GM12878 (cell line): ENCODE measurements at regions not wholly inside any gene's neighbourhood (a gene's known extent, or its start where the extent isn't known, plus 50 kb on each side); places are given as distances from the start of the nearest gene placed in this dataset.

Experiments used
- FOS ChIP-seq: IDR thresholded peaks from 3 replicates; pipeline ENCODE4 v1.6.1; 2011; ENCODE audit warnings: borderline replicate concordance; ENCODE audit not compliant: insufficient read length; ENCODE audit errors: extremely low read depth
- MXI1 ChIP-seq: fragments of 150-350 bp; IDR thresholded peaks from 2 replicates; pipeline ENCODE4 v1.6.1; 2011; ENCODE audit warnings: low read depth, mild to moderate bottlenecking, inconsistent platforms, low read length, improper control_type of control experiment
- POU2F2 ChIP-seq: IDR thresholded peaks from 3 replicates; pipeline ENCODE4 v1.6.1; 2011; ENCODE audit warnings: low read depth, mild to moderate bottlenecking, low read length, borderline replicate concordance
- TF ChIP-seq, protein P1 (sequence below), 3 experiments: IDR thresholded peaks in 2 of 3; conservative IDR thresholded peaks in 1 of 3; 2 replicates each; pipeline ENCODE4 v1.5.1; 2011; ENCODE audit warnings: low read depth in 3 of 3, low read length in 3 of 3, mild to moderate bottlenecking in 3 of 3, control low read depth in 2 of 3, moderate library complexity in 2 of 3, inconsistent platforms in 1 of 3, mixed read lengths in 1 of 3; ENCODE audit not compliant: control insufficient read depth in 2 of 3, insufficient read depth in 1 of 3; ENCODE audit errors: extremely low read depth in 1 of 3

DNA sequence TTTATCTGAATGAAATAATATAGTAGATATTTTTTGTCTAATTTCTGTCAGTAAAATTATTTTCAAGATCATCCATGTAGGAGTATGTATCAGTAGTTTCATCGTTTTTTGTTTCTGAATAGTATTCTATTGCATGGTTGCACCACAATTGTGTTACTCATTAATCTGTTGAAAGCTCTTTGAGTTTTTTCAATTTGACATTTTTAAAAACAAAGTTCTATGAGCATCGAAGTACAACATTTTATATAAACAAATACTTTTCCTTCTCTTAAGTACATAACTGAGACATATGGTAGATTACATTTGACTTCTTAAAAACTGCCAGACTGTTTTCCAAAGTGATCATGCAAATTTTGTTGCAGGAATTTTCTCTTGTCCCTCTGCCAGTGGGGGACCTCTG lies 1113.1 kb upstream of the CITED2 start:
- TF ChIP-seq FOS (no peak), MXI1 (no peak), POU2F2 (no peak)
- TF ChIP-seq, protein P1, sequence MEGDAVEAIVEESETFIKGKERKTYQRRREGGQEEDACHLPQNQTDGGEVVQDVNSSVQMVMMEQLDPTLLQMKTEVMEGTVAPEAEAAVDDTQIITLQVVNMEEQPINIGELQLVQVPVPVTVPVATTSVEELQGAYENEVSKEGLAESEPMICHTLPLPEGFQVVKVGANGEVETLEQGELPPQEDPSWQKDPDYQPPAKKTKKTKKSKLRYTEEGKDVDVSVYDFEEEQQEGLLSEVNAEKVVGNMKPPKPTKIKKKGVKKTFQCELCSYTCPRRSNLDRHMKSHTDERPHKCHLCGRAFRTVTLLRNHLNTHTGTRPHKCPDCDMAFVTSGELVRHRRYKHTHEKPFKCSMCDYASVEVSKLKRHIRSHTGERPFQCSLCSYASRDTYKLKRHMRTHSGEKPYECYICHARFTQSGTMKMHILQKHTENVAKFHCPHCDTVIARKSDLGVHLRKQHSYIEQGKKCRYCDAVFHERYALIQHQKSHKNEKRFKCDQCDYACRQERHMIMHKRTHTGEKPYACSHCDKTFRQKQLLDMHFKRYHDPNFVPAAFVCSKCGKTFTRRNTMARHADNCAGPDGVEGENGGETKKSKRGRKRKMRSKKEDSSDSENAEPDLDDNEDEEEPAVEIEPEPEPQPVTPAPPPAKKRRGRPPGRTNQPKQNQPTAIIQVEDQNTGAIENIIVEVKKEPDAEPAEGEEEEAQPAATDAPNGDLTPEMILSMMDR (IDR thresholded peaks at IDR 0.05 in 2 of 3, conservative IDR thresholded peaks at IDR 0.05 in 1 of 3; ENCODE audit: control insufficient read depth in 2 of 3, extremely low read depth in 1 of 3, insufficient read depth in 1 of 3, low read depth in 3 of 3, low read length in 3 of 3): no peak
